ENCODE measurements at regions not wholly inside any gene's neighbourhood (a gene's known extent, or its start where the extent isn't known, plus 50 kb on each side); places are given as distances from the start of the nearest gene placed in this dataset.

DNA sequence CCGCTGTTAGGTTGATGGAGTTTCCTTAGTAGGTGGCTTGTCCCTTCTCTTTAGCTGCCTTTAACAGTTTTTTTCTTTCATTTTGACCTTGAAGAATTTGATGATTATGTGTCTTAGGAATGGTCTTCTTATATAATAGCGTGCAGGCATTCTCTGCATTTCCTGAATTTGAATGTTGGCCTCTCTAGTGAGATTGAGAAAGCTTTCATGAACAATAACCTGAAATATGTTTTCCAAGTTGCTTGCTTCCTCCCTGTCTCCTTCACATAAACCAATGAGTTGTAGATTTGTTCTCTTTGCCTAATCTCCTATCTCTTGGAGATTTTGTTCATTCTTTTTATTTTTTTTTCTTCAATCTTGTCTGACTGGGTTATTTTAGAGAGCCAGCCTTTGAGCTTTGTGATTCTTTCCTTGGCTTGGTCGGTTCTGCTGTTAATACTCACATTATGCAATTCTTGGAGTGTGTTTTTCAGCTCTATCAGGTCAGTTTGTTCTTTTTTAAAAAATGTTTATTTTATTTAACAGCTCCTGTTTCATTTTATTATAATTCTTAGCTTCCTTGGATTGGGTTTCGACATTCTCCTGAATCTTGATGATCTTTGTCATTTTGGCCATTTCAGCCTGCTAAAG lies 627.9 kb downstream of the SI start:
- no peak for DNase-seq (ENCODE audit: low spot score)
- Histone ChIP-seq H3K4me2 (no peak overlapping the region), H3K27ac (no peak overlapping the region), H3K79me2 (no peaks in the 10 kb centered on the region), H2AFZ (peak overlapping the region; percentile 23), H3K4me1 (ENCODE audit: insufficient read depth) (no peaks in the 10 kb centered on the region), H3K27me3 (no peaks in the 10 kb centered on the region), H3K9me3 (ENCODE audit: low read depth) (no peaks in the 10 kb centered on the region), H3K4me3 (no peak overlapping the region), H3K36me3 (replicated peaks; ENCODE audit: insufficient read depth, low read depth) (no peaks in the 10 kb centered on the region), H4K20me1 (ENCODE audit: insufficient read depth, poor library complexity, severe bottlenecking) (no peaks in the 10 kb centered on the region), H3K9me2 (replicated peaks; ENCODE audit: insufficient read depth) (no peaks in the 10 kb centered on the region)
- TF ChIP-seq CTCF (IDR thresholded peaks at IDR 0.05; ENCODE audit: poor library complexity) (no peak), EZH2phosphoT487 (IDR thresholded peaks at IDR 0.05; ENCODE audit: low read depth, severe bottlenecking, unreplicated experiment) (no peak), EZH2 (IDR thresholded peaks at IDR 0.05; ENCODE audit: borderline replicate concordance) (no peak)
- WGBS (ENCODE audit: low lambda C conversion rate, missing lambda C conversion rate): 80% methylated on average over 4 of the region's 4 CpGs

- Histone ChIP-seq H3K4me2 (no peak overlapping the region), H3K27ac (no peak overlapping the region), H3K36me3 (replicated peaks; ENCODE audit: insufficient read depth, low read depth) (no peaks in the 10 kb centered on the region), H3K79me2 (no peaks in the 10 kb centered on the region), H3K4me1 (ENCODE audit: insufficient read depth) (no peaks in the 10 kb centered on the region), H4K20me1 (ENCODE audit: insufficient read depth, poor library complexity, severe bottlenecking) (no peaks in the 10 kb centered on the region), H3K9me2 (replicated peaks; ENCODE audit: insufficient read depth) (no peaks in the 10 kb centered on the region), H2AFZ (no peak overlapping the region), H3K9me3 (ENCODE audit: low read depth) (no peaks in the 10 kb centered on the region), H3K27me3 (no peaks in the 10 kb centered on the region), H3K4me3 (no peak overlapping the region)
- 72% methylated on average over 1 of the region's 1 CpG for WGBS (ENCODE audit: low lambda C conversion rate, missing lambda C conversion rate)
- TF ChIP-seq EZH2 (IDR thresholded peaks at IDR 0.05; ENCODE audit: borderline replicate concordance): no peak
- TF ChIP-seq CTCF (IDR thresholded peaks at IDR 0.05; ENCODE audit: poor library complexity): no peak
- TF ChIP-seq EZH2phosphoT487 (IDR thresholded peaks at IDR 0.05; ENCODE audit: low read depth, severe bottlenecking, unreplicated experiment): no peak
- DNase-seq (ENCODE audit: low spot score): no peak
Observed at GRCh38 chr3:164419220-164419619, 659.1 kb downstream of the SI start.

DNA sequence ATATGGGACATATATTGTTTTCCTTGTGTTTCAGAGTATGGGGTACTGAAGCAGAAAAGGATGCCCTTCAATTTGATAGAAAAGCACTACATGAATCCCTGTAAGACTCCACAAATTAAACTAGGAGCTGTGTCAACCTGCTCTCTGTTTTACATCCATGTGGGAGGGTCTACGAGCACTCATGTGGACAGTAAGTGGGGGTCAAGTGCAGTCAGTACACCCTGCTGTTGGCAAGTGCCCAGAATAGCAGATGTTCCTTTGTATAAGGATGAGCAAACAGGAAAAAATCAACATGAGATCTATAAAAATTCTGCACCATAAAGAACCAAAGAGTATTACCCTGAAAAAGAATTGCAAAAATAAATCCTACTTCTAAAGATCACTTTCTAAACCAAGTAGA lies 659.9 kb downstream of the SI start:
- no peak overlapping the region for H2AFZ ChIP-seq
- H3K9me3 ChIP-seq (ENCODE audit: low read depth): no peaks in the 10 kb centered on the region
- H3K79me2 ChIP-seq: no peaks in the 10 kb centered on the region
- no peak overlapping the region for H3K27ac ChIP-seq
- no peaks in the 10 kb centered on the region for H3K36me3 ChIP-seq (replicated peaks; ENCODE audit: insufficient read depth, low read depth)
- H3K4me3 ChIP-seq: no peak overlapping the region
- WGBS (ENCODE audit: low lambda C conversion rate, missing lambda C conversion rate): 32% methylated on average over 1 of the region's 1 CpG
- H3K4me1 ChIP-seq (ENCODE audit: insufficient read depth): no peaks in the 10 kb centered on the region
- no peak overlapping the region for H3K4me2 ChIP-seq
- no peaks in the 10 kb centered on the region for H3K27me3 ChIP-seq
- no peaks in the 10 kb centered on the region for H3K9me2 ChIP-seq (replicated peaks; ENCODE audit: insufficient read depth)
- peak; percentile 20 for DNase-seq (ENCODE audit: low spot score)
- no peak for TF ChIP-seq CTCF (IDR thresholded peaks at IDR 0.05; ENCODE audit: poor library complexity)
- no peak for TF ChIP-seq EZH2 (IDR thresholded peaks at IDR 0.05; ENCODE audit: borderline replicate concordance)
- no peak for TF ChIP-seq EZH2phosphoT487 (IDR thresholded peaks at IDR 0.05; ENCODE audit: low read depth, severe bottlenecking, unreplicated experiment)
- no peaks in the 10 kb centered on the region for H4K20me1 ChIP-seq (ENCODE audit: insufficient read depth, poor library complexity, severe bottlenecking)

DNA sequence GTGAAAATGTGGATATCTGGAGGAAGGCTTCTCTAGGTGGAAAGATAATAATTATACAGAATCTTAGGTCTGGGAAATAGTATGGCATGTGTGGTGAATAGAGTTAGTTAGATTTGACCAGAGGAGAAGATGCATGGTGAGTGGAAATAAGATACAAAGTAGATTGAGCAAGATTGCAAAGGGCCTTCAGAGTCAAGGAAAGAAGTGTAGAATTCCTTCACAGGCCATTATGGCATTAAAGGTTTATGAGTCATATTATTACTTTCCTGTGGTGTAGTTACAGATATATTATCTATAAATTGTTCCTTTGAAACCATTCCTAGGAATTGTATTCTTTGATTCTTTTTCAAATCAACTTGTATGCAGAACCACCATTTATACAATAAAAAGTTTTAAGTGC lies 660.3 kb downstream of the SI start:
- H3K27me3 ChIP-seq: no peaks in the 10 kb centered on the region
- no peaks in the 10 kb centered on the region for H3K4me1 ChIP-seq (ENCODE audit: insufficient read depth)
- H3K79me2 ChIP-seq: no peaks in the 10 kb centered on the region
- H3K4me3 ChIP-seq: no peak overlapping the region
- H3K27ac ChIP-seq: no peak overlapping the region
- no peak for DNase-seq (ENCODE audit: low spot score)
- no peaks in the 10 kb centered on the region for H3K9me2 ChIP-seq (replicated peaks; ENCODE audit: insufficient read depth)
- no peak overlapping the region for H2AFZ ChIP-seq
- no peaks in the 10 kb centered on the region for H4K20me1 ChIP-seq (ENCODE audit: insufficient read depth, poor library complexity, severe bottlenecking)
- H3K36me3 ChIP-seq (replicated peaks; ENCODE audit: insufficient read depth, low read depth): no peaks in the 10 kb centered on the region
- TF ChIP-seq CTCF (IDR thresholded peaks at IDR 0.05; ENCODE audit: poor library complexity) (no peak), EZH2phosphoT487 (IDR thresholded peaks at IDR 0.05; ENCODE audit: low read depth, severe bottlenecking, unreplicated experiment) (no peak), EZH2 (IDR thresholded peaks at IDR 0.05; ENCODE audit: borderline replicate concordance) (no peak)
- H3K9me3 ChIP-seq (ENCODE audit: low read depth): no peaks in the 10 kb centered on the region
- H3K4me2 ChIP-seq: no peak overlapping the region

All from hepatocyte (in vitro differentiated cells).